Stimulated activated naive CD8-positive, alpha-beta T cell treated with anti-CD3 and anti-CD28 coated beads, Interleukin-15, amount 100 ng/mL, for 72 hours (primary cell): ENCODE measurements at regions not wholly inside any gene's neighbourhood (a gene's known extent, or its start where the extent isn't known, plus 50 kb on each side); places are given as distances from the start of the nearest gene placed in this dataset.

Source experiments
- ATAC-seq: fragments of 150-1000 bp; cut with Tn5 transposase; 2 replicates; pipeline ENCODE4 v1.10.0; 2021; ENCODE audit warnings: mild to moderate bottlenecking, moderate library complexity
- DNase-seq, 2 donors: peaks; one replicate each; pipeline ENCODE4 v3.0.0; 2021 to 2022
- H3K27ac Mint-ChIP-seq, 2 donors: one replicate each; pipeline ENCODE4 v1.8.0; 2022; ENCODE audit warnings: mild to moderate bottlenecking in 2 of 2, mixed read lengths in 2 of 2, moderate library complexity in 2 of 2
- H3K27me3 Mint-ChIP-seq: one replicate; pipeline ENCODE4 v1.8.0; 2022; ENCODE audit warnings: mixed read lengths
- H3K4me1 Mint-ChIP-seq: one replicate; pipeline ENCODE4 v1.8.0; 2022; ENCODE audit warnings: mild to moderate bottlenecking, mixed read lengths
- H3K4me3 Mint-ChIP-seq, 2 donors: one replicate each; pipeline ENCODE4 v1.8.0; 2022; ENCODE audit warnings: mild to moderate bottlenecking in 2 of 2, mixed read lengths in 2 of 2, moderate library complexity in 1 of 2
- H3K9me3 Mint-ChIP-seq, 2 donors: one replicate each; pipeline ENCODE4 v1.8.0; 2022; ENCODE audit warnings: mixed read lengths in 2 of 2

DNA sequence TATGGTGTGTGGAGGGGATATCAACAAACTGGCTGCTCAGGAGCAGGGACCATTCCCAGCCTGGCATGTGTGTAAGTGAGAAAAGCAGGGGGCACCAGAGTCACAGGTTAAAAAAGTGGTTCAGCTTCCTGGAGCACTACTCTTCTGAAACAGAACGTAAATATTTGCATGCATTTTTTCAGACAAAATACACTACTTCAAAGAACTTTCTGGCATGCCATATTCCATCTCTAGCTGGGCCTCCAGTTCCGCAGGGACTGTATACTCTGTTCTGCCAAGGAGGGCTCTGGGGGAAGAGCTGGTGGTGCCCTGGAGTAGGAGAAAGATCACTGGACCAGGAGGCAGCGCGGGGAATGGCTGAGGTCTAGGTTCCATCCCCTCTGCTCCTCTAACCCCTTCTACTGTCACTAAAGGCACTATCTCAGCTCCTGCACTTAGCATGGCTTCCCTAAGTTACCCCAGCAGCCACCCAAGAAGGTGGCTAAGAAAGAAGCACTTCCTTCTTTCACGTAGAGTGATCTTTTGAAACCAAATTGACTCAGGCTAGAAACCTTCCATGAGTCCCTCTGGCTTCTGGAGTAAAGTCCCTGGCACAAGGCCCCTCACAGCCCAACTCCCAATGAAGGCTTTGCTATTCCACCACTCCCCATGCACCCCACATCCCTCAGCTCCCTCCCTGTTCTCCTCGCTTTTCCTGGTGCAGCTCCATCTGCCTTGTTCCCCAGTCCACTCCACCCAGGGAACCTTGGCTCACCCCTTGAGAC lies 57.6 kb upstream of the CABLES1 start:
- Mint-ChIP-seq H3K27me3 (peaks cover 7% of the 10 kb centered on the region), H3K9me3 (no peaks in the 10 kb centered on the region), H3K4me1 (peaks cover 14% of the 10 kb centered on the region), H3K27ac (peak overlapping the region in 1 of 2 donors; percentile 80), H3K4me3 (no peak overlapping the region)
- no peak for ATAC-seq
- DNase-seq, result no peak

DNA sequence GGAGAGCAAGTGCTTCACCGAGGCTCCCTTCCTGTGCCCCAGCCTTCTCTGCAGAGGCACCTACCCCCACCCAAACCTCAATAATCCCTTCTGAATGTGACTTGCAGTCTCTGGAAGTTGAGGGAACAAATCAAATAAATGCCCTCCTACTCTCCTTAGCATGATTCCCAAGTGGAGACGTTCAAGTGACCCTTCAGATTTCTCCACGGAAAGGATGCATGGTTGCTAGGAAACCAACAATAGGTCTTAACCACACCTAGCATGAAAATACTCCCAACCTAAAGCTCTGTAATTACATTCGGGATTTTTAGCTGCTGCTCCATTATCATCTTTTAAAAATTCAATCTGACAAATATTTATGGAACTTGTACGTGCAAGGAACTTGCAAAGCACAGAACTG lies 50.2 kb upstream of the CABLES1 start:
- Mint-ChIP-seq H3K9me3 (no peaks in the 10 kb centered on the region), H3K4me3 (no peak overlapping the region), H3K27me3 (no peaks in the 10 kb centered on the region), H3K4me1 (no peaks in the 10 kb centered on the region), H3K27ac (peak overlapping the region in 1 of 2 donors; percentile 74)
- ATAC-seq (no peak), DNase-seq (no peak)
